ENCODE measurements at regions not wholly inside any gene's neighbourhood (a gene's known extent, or its start where the extent isn't known, plus 50 kb on each side); places are given as distances from the start of the nearest gene placed in this dataset.

DNA sequence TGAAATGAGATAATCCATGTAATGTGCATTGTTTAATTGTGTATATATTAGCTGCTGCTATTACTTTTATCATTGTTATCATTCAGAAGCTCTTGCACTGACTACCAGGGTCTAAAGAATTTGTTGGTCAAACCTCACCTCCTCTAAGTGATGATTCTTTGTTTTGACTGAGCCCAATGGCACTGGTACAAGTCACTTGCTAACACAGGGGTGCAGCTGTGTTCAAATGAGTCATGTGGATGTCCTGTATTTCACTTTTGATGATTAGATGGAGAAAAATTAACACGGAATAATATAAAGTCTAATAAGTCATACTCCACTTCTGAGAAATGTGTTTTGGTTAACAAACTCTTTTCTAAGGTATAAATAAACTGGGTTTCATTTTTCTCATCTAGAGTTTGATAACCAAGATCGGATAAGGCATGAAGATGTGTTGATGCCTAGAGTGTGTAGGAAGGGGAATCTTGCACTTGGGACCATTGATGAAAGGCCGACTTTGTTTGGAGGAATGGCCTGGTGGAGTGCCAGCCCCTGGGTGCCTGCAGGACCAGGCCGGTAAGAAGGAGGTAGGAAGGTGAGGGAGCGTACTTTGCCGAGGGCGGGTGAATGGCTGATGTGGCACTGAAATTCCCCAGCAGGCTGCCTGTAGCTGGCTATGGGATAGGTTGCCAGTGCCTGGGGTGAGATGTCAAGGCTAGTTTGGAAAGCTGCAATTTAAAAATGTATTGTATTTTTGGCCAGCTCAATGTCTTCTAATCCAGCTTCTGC is 244.7 kb upstream of the ZPLD1 start:
- no peak for DNase-seq

DNA sequence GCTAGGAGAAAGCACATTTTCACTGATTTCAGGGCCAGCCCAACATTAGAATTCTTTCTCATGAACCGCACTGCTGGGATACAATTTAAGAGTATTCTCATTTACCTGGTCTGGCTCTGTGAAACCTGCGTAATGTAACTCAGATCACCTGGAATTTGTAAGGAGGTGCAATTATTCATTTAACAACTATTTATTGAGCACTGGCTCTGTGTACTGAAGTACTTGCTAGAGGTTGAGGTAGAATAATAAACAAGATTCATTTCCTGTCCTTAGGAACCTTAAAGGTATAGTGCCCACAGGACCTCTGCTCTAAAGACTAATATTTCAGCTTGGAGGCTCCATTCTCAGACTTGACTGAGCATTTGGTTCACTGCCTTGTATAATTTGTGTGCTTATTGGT is 242.2 kb upstream of the ZPLD1 start:
- no peak for DNase-seq

GRCh38 chr3:102193255-102193654 is 241.6 kb upstream of the ZPLD1 start:
- DNase-seq: no peak

- no peak for DNase-seq
Measured at GRCh38 chr3:102194001-102194400, 240.8 kb upstream of the ZPLD1 start.

- DNase-seq: no peak
Measured at GRCh38 chr3:102194760-102195159, 240.1 kb upstream of the ZPLD1 start.

DNA sequence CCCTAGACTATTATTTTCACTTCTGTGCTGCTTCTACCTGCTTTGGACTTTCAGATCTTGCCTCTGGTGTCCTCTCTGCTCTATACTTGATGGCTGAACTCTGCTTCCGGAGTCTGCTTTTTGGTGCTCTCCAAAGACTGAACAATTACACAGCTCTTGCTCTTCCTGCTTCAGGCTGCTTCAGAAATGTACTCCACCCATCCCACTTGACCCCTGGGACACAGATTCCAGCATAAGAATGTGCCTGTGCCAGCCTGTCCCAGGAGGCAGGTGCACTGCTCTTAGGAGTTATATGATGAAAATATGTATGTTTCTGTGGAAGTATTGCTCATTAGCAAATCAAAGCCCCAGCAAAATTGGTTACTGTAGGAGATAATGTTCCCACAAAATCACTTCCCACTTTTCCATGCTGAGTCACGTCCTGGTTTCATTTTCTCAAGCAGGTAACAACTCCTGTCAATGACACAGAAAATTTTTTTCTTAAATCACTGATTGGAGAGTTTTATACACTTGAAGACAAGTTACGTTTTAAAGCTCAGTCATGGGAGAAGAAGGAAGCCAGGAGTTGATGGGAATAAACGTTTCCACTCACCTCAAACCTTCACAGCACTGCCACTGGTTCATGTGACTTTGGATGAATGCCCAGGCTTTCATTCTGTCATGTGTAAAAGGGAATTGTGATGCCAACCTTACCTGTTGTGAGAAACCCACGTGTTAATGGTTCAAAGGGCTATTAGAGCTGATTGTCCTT is 239.4 kb upstream of the ZPLD1 start:
- DNase-seq: no peak

GRCh38 chr3:102200126-102200525 is 234.7 kb upstream of the ZPLD1 start:
- no peak for DNase-seq

DNA sequence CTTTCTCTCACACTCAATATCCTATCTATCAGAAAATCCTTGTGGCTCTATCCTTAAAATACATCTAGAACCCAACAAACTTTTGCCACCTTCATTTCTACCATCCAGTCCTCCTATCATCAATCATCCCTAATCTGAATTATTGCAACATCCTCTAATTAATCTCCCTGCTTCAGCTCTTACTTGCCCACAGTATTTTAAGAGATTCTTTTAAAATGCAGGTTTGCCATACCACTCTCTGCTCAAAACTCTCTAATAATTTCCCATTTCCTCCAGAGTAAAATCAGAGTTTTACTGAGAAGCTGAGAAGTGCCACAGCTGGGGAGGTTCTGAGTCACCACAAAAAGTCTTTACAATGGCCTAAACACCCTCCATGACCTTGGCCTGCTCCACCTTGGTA is 234.3 kb upstream of the ZPLD1 start:
- DNase-seq: peak in 1 of 5 experiments; percentile 37

DNA sequence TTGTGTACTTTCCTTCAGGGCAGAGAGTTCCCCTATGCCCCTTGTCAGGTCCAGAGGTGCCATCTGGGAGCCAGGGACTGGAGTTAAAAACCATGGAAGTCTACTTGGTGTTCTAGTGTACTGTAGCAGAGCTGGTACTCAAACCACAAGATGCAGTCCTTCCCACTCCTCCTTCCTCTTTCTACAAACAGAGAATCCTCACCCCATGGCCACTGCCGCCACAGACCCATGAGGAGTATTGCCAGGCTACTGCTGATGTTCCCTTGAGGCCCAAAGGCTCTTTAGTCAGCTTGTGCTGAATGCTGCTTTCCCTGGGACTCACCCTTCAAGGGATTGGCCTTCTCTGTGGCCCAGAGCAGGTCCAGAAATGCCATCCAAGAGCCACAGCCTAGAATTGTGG is 229.2 kb upstream of the ZPLD1 start:
- DNase-seq: no peak

DNA sequence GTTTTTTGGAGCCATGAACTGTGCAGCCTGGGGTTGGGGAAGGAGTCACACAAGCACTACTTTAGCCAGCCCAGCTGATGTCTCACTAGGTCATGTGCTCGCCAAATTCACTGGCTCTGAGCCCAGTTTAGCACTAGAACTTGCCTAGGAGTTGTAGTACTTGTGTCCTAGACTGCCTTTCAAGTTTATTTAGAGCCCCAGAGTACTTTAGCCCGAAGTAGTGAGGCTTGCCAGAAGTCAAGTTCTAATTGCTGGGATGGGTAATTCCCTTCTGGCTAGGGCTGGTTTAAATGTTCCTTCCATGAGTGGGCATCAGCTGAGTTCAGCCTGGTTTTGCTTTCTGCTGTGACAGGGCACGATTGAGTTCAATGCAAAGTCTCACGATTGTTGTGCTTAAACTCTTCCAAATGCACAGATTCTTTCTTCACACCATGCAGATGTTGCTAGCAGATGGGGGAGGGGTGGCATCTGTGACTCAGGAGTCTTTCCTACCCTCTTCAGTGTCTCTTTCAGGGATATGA is 228.2 kb upstream of the ZPLD1 start:
- no peak for DNase-seq

DNA sequence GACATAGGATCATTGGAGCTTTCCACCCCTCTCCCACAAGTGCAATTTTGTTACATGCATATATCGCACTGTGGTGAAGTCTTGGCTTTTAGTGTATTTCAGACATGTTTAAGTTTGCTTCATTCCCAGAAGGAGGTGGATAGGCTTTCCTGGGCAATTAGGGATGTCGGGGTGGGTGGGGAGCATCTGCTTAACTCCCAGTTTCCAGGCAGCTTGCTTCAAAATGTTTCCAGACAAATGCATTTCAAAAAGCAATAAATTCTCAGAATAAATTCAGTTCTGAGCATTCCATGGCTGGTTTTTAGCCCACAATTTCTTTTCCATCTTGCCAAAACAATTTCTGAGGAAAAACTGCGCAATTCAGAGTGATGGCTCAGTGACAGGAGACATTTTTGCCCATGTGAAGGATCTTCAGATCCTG is 227.7 kb upstream of the ZPLD1 start:
- DNase-seq: no peak

DNA sequence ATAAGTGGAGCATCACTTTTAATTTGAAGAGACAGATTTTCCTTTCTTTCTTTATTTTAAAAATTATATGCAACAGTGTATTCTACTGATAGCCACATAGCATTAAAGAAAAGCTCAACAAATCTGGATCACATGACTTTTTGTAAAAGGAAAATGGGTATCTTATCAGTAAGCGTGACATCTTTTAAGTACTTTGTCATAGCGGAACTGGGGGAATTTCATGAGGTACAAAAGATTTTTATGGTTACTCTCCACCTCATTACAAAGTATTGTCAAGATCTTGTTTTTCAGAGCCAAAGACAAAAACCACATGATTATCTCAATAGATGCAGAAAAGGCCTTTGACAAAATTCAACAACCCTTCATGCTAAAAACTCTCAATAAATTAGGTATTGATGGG is 219.6 kb upstream of the ZPLD1 start:
- DNase-seq: peak in 1 of 5 experiments; percentile 82

DNA sequence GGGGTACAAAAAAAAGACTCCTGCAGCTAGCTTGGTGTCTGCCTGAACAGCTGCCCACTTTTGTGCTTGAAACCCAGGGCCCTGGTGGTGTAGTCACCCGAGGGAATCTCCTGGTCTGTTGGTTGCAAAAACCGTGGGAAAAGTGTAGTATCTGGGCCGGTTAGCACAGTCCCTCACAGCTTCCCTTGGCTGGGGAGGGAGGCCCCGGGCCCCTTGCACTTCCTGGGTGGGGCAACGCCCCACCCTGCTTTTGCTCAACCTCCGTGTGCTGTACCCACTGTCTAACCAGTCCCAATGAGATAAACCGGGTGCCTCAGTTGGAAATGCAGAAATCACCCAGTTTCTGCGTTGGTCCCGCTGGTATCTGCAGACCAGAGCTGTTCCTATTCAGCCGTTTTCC is 211.7 kb upstream of the ZPLD1 start:
- peak in 1 of 5 experiments; percentile 32 for DNase-seq

- DNase-seq: peak in 1 of 5 experiments; percentile 55
Measured at GRCh38 chr3:102224171-102224570, 210.6 kb upstream of the ZPLD1 start.

- DNase-seq: no peak
Measured at GRCh38 chr3:102225005-102225404, 209.8 kb upstream of the ZPLD1 start.

DNA sequence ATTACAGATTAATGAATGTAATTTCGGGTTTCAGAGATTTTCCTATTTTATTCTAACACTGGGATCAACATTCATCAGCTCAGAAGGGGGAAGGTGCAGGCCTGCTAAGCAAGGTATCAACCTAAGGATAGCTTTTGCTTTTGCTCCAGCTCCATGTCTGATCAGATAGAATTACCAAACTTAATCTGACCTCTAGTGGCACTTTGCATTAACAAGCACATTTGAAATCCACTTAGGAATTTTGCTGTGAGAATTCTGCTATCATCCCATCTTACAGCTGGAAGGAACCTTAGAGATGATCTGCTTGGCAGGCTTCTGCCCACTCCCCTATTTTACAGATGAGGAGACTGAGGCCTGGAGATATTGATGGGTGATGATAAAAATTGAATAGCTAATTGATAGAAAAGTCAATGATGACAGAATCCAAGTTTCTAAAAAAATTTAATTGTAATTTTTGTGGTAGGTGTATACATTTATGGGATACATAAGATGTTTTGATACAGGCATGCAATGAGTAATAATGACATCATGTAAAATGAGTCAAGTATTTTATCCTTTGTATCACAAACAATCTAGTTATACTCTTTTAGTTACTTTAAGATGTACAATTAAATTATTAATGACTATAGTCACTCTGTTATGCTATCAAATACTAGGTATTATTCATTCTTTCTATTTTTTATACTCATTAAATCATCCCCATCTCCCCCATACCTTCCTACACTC is 209.2 kb upstream of the ZPLD1 start:
- DNase-seq: peak in 1 of 5 experiments; percentile 59

GRCh38 chr3:102226463-102226862 is 208.4 kb upstream of the ZPLD1 start:
- peak in 1 of 5 experiments; percentile 34 for DNase-seq

DNA sequence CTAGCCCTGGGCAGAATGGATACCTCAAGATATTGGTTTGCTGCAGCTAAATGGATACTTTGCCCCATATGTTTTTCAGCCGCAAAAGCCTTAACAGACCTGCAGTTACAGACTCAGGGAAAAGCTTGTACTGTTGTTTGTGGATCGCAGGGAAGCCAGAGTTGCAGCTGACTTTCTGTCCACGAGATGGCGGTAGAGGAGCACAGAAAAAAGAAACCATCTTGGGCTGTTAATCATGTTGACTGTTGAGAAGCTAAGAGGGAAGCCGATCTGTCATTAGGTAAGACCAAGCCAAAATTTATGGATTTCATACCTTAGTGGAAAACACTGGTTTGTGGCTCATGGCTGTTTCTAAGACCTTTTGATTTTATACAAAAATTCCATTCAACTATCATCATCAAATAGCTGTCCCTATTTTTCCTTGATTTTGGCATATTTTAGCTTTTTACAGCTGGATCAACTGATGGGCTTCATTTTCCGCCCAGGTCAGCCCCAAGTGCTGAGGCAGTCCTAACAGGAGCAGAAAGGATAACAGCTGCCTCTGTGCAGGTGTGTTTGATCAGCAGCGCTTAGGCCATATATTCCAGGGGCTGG is 205.7 kb upstream of the ZPLD1 start:
- peak in 4 of 5 experiments; percentile 48 to 76 (median 55) for DNase-seq

- no peak for DNase-seq
Measured at GRCh38 chr3:102230057-102230456, 204.8 kb upstream of the ZPLD1 start.

- DNase-seq: no peak
Measured at GRCh38 chr3:102233881-102234280, 200.9 kb upstream of the ZPLD1 start.

GRCh38 chr3:102235679-102236078 is 199.1 kb upstream of the ZPLD1 start:
- no peak for DNase-seq

DNA sequence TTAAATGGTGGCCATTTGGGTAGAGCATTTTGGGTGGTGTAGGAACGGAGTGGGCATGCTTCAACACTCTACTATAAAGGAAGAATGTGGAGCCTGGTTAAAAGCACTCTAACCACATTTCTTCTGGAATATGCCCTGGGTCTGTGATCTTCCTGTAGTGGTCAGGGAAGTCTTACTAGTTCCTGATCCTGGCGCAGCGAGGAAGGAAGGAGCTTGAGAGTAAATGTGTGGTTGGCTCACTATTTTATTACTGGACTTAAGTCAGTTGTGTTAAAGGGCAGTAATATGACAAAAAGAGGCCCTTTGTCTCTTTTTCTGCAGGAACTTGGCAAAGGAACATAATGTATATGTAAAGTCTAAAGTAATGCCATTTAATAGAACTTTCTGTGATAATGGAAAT is 197.6 kb upstream of the ZPLD1 start:
- no peak for DNase-seq

GRCh38 chr3:102237838-102238237 is 197.0 kb upstream of the ZPLD1 start:
- DNase-seq: no peak

Measured in T-helper 2 cell (primary cell).